ENCODE measurements at regions not wholly inside any gene's neighbourhood (a gene's known extent, or its start where the extent isn't known, plus 50 kb on each side); places are given as distances from the start of the nearest gene placed in this dataset.
"Not testable (repeated sequence)": the region's sequence is repeated elsewhere in the genome, so short reads cannot be mapped to it uniquely, and the experiment has no call there.

- no peak for DNase-seq (ENCODE audit: low read depth, low spot score)
Measured at GRCh38 chr2:146415291-146415690, 1429.5 kb upstream of the ACVR2A start.

DNA sequence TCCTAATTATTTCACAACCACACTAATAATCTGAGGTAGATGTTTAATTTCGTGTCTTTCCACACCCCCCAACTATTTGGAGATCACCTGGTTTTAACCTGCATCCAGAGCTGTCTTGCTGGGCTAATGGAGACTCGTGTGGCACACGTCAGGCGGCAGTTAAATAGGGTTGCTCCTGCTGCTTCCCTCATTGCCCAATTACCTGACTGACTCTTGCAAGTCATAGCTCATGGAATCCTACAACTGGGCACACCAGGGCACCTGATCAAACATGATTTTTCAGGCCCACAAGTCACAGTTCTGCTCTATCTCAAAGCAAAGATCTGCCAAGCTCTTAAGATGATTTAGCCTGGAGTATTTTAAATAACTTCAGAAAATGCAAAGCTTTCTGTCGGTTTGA, 1430.4 kb upstream of the ACVR2A start:
- no peak for DNase-seq (ENCODE audit: low read depth, low spot score)

- DNase-seq (ENCODE audit: low read depth, low spot score) = no peak
Measured at GRCh38 chr2:146413086-146413610, 1431.7 kb upstream of the ACVR2A start.

GRCh38 chr2:146412625-146413024, 1432.2 kb upstream of the ACVR2A start:
- DNase-seq (ENCODE audit: low read depth, low spot score) = no peak

GRCh38 chr2:146405402-146406309, 1439.2 kb upstream of the ACVR2A start:
- not testable (repeated sequence) for DNase-seq (ENCODE audit: low read depth, low spot score)

DNA sequence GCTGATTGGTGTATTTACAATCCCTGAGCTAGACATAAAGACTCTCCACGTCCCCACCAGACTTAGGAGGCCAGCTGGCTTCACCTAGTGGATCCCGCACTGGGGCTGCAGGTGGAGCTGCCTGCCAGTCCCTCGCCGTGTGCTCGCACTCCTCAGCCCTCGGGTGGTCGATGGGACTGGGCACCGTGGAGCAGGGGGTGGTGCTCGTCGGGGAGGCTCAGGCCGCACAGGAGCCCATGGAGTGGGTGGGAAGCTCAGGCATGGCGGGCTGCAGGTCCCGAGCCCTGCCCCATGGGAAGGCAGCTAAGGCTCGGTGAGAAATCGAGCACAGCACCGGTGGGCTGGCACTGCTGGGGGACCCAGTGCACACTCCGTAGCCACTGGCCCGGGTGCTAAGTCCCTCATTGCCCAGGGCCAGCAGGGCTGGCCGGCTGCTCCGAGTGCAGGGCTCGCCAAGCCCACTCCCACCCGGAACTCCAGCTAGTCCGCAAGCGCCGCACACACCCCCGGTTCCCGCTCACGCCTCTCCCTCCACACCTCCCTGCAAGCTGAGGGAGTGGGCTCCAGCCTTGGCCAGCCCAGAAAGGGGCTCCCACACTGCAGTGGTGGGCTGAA, 1441.2 kb upstream of the ACVR2A start:
- not testable (repeated sequence) for DNase-seq (ENCODE audit: low read depth, low spot score)

- no peak for DNase-seq (ENCODE audit: low read depth, low spot score)
Measured at GRCh38 chr2:146392631-146393030, 1452.2 kb upstream of the ACVR2A start.

- no peak for DNase-seq (ENCODE audit: low read depth, low spot score)
Measured at GRCh38 chr2:146392186-146392585, 1452.6 kb upstream of the ACVR2A start.

- DNase-seq (ENCODE audit: low read depth, low spot score) = no peak
Measured at GRCh38 chr2:146388757-146389156, 1456.1 kb upstream of the ACVR2A start.

GRCh38 chr2:146386096-146386495, 1458.7 kb upstream of the ACVR2A start:
- no peak for DNase-seq (ENCODE audit: low read depth, low spot score)

DNA sequence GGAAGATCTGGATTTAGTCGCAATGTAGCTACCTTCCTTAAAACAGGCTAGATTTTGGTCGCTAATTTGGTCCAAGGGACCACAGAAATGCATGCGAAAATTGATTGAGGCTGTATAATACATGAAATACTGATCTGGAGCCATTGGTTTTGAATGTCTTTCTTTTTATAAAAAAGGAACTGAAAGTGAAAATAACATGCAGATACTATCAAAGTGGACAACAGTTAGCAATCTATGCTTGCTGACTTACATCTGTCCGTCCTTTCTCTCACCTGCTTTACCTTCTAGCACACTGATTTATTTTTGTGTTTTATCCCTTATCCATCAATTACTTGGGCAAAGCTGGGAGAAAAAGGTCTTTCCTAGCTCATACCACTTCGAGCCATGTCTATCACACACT, 1459.8 kb upstream of the ACVR2A start:
- DNase-seq (ENCODE audit: low read depth, low spot score) = no peak

DNA sequence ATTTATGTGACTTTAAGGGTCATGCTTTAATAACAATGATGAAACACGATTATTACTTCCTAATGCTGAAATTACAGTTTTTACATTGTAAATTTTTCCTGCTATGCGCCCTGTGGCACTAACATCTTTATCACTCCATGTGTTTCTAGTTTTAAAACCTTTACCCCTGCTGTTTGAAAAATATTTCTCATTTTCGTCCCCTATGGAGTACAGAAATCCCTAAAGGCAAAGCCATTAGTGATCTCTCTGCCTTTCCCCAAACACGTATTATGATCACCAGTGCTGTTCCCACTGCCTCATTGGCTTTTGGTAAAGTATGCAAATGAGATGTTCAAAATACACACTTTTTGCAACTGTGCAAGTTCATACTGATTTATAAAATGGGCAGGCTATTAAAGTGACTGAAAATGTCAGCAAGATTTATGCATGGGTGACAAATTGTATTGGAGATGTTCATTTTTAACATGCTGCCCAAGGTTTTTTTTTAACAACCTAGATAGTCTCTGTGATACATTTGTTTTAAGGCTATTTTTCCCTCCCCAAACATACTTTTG, 1468.2 kb upstream of the ACVR2A start:
- DNase-seq (ENCODE audit: low read depth, low spot score) = peak; percentile 32

DNA sequence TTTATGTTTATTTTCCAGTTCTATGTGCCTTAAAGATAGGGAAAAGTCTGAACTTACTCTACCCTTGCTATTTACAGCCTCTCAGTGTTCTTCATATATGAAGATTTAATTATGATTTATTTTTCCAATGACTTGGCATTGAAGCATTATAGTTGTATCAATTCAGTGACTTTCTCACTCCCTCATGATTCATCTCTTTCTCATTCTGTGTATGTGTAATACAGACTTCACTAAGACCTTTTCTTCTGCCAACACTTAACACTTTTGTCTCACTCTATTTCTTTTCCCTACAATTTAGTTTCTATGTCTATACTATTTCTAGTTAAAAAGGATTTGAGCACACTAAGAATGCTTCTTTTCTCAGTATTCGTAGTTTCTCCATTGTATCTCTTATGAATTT, 1470.3 kb upstream of the ACVR2A start:
- no peak for DNase-seq (ENCODE audit: low read depth, low spot score)

DNA sequence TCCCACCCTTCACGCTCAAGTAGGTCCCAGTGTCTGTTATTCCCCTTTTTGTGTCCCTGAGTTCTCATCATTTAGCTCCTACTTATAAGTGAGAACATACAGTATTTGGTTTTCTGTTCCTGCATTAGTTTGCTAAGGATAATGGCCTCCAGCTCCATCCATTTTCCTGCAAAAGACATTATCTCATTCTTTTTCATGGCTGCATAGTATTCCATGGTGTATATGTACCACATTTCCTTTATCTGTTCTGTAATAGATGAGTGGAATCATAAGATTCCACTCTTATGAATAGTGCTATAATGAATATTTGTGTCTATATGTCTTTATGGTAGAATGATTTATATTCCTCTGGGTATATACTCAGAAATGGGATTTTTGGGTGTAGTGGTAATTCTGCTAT, 1473.5 kb upstream of the ACVR2A start:
- not testable (repeated sequence) for DNase-seq (ENCODE audit: low read depth, low spot score)

- no peak for DNase-seq (ENCODE audit: low read depth, low spot score)
Measured at GRCh38 chr2:146370826-146371225, 1474.0 kb upstream of the ACVR2A start.

GRCh38 chr2:146366276-146366675, 1478.6 kb upstream of the ACVR2A start:
- no peak for DNase-seq (ENCODE audit: low read depth, low spot score)

DNA sequence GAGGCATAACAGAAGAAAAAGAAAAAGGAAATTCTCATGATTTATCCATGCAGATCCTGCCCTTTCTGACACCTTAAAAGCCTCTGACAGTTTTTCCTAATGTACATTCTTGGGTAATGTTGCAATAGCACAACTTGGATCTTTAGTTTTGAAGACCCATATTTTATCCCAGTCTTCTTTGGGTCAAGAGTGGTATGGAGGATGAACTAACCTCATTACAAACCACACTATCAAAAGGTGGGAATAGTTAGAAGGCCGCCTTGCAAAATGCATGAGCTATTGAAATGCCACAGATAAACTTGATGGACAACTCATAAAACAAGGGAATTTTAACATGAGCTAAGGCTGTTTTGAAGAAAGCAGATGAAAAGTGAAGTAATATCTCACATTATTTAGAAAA, 1479.8 kb upstream of the ACVR2A start:
- no peak for DNase-seq (ENCODE audit: low read depth, low spot score)

- DNase-seq (ENCODE audit: low read depth, low spot score) = no peak
Measured at GRCh38 chr2:146363731-146364130, 1481.1 kb upstream of the ACVR2A start.

GRCh38 chr2:146351689-146352088, 1493.1 kb upstream of the ACVR2A start:
- no peak for DNase-seq (ENCODE audit: low read depth, low spot score)

GRCh38 chr2:146349334-146349733, 1495.5 kb upstream of the ACVR2A start:
- DNase-seq (ENCODE audit: low read depth, low spot score) = no peak

- DNase-seq (ENCODE audit: low read depth, low spot score) = no peak
Measured at GRCh38 chr2:146324951-146325350, 1519.9 kb upstream of the ACVR2A start.

GRCh38 chr2:146323564-146323963, 1521.3 kb upstream of the ACVR2A start:
- no peak for DNase-seq (ENCODE audit: low read depth, low spot score)

GRCh38 chr2:146321175-146321574, 1523.7 kb upstream of the ACVR2A start:
- DNase-seq (ENCODE audit: low read depth, low spot score) = peak; percentile 76
